HG03103 (cell line): ENCODE measurements at regions not wholly inside any gene's neighbourhood (a gene's known extent, or its start where the extent isn't known, plus 50 kb on each side); places are given as distances from the start of the nearest gene placed in this dataset.

Experiments used
- ATAC-seq: cut with Tn5 transposase; IDR thresholded peaks from one replicate; pipeline ENCODE4 v1.9.1; 2021; ENCODE audit warnings: low read depth; ENCODE audit not compliant: unreplicated experiment

- ATAC-seq = no peak
Observed at GRCh38 chr15:70412794-70413193, 315.1 kb upstream of the TLE3 start.

- no peak for ATAC-seq
Observed at GRCh38 chr15:70411143-70411863, 313.6 kb upstream of the TLE3 start.

GRCh38 chr15:70410371-70410985 is 312.8 kb upstream of the TLE3 start:
- ATAC-seq = no peak

GRCh38 chr15:70409388-70409787 is 311.7 kb upstream of the TLE3 start:
- ATAC-seq = no peak

GRCh38 chr15:70407955-70408354 is 310.2 kb upstream of the TLE3 start:
- ATAC-seq = no peak

GRCh38 chr15:70407336-70407670 is 309.6 kb upstream of the TLE3 start:
- no peak for ATAC-seq

- no peak for ATAC-seq
Observed at GRCh38 chr15:70406617-70407335, 309.1 kb upstream of the TLE3 start.

GRCh38 chr15:70401709-70402108 is 304.0 kb upstream of the TLE3 start:
- ATAC-seq = no peak

GRCh38 chr15:70400766-70401541 is 303.2 kb upstream of the TLE3 start:
- ATAC-seq = no peak

GRCh38 chr15:70399204-70399603 is 301.5 kb upstream of the TLE3 start:
- no peak for ATAC-seq

GRCh38 chr15:70398694-70399093 is 301.0 kb upstream of the TLE3 start:
- no peak for ATAC-seq

- ATAC-seq = no peak
Observed at GRCh38 chr15:70396807-70397206, 299.1 kb upstream of the TLE3 start.

- no peak for ATAC-seq
Observed at GRCh38 chr15:70395164-70395563, 297.4 kb upstream of the TLE3 start.

GRCh38 chr15:70390723-70391122 is 293.0 kb upstream of the TLE3 start:
- no peak for ATAC-seq

- no peak for ATAC-seq
Observed at GRCh38 chr15:70387993-70388392, 290.3 kb upstream of the TLE3 start.

- ATAC-seq = no peak
Observed at GRCh38 chr15:70387081-70387480, 289.4 kb upstream of the TLE3 start.

GRCh38 chr15:70385711-70386110 is 288.0 kb upstream of the TLE3 start:
- ATAC-seq = no peak

- no peak for ATAC-seq
Observed at GRCh38 chr15:70385052-70385451, 287.3 kb upstream of the TLE3 start.

- ATAC-seq = no peak
Observed at GRCh38 chr15:70383856-70384255, 286.1 kb upstream of the TLE3 start.

GRCh38 chr15:70382762-70383458 is 285.2 kb upstream of the TLE3 start:
- no peak for ATAC-seq
